Epithelial cell of esophagus (primary cell): ENCODE measurements at regions not wholly inside any gene's neighbourhood (a gene's known extent, or its start where the extent isn't known, plus 50 kb on each side); places are given as distances from the start of the nearest gene placed in this dataset.

Experiments
- DNase-seq: peaks from one replicate; pipeline ENCODE4 v3.0.0; 2010; ENCODE audit warnings: low read depth
- H3K4me3 ChIP-seq: 2 replicates; pipeline ENCODE4 v1.5.1; 2011; ENCODE audit warnings: mild to moderate bottlenecking, low read length, control low read depth
- TF ChIP-seq, protein P1 (sequence below): IDR thresholded peaks from 2 replicates; pipeline ENCODE4 v1.5.1; 2011; ENCODE audit warnings: low read depth, mild to moderate bottlenecking, low read length, control low read depth, inconsistent platforms; ENCODE audit not compliant: insufficient read depth; ENCODE audit errors: missing control alignments

DNA sequence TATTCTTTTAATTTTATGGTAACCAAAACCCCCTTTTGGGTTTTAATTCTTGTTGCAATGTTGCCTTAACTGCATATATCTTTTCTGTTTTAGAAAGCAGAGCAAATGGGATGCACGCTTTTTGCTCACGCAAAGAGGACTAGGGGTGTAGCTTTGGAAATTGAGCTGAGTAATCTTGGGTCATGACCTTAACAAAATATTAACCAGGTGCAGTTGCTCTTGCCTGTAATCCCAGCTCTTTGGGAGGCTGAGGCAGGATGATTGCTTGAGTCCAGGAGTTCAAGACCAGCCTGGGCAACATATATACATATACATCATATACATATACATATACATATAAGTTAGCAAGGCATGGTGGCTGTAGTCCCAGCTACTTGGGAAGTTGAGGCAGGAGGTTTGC is 172.9 kb upstream of the BMPER start:
- TF ChIP-seq, protein P1, sequence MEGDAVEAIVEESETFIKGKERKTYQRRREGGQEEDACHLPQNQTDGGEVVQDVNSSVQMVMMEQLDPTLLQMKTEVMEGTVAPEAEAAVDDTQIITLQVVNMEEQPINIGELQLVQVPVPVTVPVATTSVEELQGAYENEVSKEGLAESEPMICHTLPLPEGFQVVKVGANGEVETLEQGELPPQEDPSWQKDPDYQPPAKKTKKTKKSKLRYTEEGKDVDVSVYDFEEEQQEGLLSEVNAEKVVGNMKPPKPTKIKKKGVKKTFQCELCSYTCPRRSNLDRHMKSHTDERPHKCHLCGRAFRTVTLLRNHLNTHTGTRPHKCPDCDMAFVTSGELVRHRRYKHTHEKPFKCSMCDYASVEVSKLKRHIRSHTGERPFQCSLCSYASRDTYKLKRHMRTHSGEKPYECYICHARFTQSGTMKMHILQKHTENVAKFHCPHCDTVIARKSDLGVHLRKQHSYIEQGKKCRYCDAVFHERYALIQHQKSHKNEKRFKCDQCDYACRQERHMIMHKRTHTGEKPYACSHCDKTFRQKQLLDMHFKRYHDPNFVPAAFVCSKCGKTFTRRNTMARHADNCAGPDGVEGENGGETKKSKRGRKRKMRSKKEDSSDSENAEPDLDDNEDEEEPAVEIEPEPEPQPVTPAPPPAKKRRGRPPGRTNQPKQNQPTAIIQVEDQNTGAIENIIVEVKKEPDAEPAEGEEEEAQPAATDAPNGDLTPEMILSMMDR, result no peak
- H3K4me3 ChIP-seq, result no peak overlapping the region
- no peak for DNase-seq

DNA sequence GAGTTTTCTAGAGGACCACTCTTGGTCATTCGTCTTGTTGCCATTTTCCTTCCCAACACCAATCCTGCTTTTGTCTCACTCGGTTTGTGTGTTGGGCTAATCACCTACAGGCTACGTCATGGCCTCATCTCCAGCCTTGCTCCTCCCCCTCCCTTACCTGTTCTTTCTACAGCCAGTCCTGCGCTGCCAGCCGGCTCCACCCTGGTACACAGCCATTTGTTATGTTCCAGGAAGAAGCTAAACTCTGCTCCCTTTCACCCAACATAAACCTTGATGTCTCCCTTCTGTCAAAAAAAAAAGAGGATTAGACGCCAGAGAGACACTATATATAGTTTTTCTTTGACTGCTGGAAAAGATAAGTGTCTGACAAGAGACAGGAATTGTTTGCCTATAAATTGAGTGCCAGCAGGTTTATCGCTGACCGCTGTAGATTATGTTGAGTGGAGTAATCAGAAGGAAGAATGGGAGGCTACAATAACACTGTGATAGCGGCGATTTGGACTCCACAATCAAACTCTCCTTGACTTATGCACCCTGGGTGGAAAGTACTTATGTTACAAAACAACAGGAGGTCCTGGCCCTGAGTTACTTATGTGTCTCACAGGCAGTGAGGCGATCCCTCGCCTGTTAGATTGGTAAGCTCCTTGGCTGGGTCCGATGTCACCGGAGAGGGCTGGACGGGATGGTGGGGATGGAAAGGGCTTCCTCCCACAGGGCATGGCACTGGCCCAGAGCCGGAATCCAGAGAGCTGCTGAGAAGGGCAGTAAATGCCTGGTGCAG is 171.3 kb upstream of the BMPER start:
- no peak for DNase-seq
- TF ChIP-seq, protein P1, result no peak
- H3K4me3 ChIP-seq, result no peak overlapping the region

DNA sequence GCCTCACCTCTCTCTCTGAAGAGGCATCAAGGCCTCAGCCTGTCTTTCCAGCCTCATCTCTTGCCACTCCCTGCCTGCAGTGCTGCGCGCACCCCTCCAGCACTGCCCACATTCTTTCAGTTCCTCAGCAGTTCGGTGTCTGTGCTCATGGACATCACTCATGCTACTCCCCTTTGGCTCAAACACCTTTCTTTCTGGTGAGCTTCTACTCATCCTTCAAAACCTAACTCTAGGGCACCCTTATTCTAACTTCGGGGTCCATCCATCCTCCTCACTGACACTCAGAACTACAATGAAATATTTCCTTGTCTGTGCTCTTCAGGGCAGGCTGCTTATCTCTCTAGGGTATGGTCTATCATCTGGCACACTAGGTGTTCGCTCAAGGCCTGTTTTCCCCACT is 169.9 kb upstream of the BMPER start:
- TF ChIP-seq, protein P1, result no peak
- no peak overlapping the region for H3K4me3 ChIP-seq
- no peak for DNase-seq

DNA sequence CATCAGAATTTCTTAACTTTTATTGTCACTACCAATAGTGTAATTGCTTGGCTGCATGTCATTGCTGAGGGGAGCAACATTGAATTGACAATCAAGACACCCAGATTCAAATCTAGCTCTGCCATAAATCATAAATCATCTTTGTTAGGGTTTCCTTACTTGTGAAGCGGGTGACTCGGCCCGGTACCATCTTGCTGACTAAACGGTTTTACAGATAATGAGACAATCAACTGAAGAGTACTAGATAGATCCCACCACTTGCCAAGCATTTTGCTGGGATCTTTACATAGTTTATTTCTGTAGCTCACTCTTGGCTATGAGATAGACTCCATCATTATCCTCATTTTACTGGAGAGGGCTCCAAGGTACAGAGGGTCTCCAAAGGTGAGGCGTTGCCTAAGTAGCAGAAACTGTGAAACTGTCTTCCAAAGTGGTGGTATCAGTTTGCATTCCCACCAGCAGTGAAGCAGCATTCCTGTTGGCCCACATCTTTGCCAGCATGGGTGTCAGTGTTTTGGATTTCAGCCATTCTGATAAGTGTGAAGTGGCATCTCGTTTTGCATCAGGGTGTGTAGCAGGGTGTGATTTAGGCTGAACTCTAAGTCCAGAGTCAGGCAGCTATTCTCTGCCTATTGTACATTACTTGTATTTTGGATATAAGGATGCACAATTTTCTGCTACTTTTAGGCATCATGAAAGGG is 168.7 kb upstream of the BMPER start:
- DNase-seq, result no peak

DNA sequence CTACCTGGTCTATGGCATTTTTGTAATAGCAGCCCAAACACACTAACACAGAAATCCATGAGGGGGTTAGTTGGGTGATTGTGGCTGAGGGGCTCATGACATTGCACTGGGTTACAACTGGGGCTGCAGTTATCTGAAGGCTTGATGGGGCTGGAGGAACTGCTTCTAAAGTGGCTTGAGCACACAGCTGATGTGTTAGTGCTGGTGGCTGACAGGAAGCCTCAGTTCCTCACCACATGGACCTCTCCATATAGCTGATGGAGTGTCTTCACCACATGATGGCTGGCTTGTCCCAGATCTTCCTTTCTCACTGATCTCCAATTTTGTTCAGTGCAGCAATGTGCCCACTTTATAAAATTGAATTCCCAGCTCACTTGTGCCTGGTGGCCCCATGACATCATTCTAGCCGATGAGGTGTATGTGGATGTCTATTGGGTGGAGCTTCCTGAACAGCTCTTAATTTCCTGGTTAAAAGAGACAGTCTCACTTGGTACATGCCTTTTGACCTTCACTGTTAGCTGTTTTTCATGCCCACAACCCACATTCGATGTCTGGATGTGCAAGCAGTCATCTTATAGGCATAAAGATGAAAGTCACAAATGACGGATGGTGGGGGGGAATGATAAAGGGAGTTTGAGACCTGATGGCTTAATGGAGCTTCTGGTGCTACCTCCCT is 166.9 kb upstream of the BMPER start:
- no peak overlapping the region for H3K4me3 ChIP-seq
- DNase-seq, result no peak

More for the DNA sequence above, 168.7 kb upstream of the BMPER start:
- TF ChIP-seq, protein P1, result no peak
- no peak overlapping the region for H3K4me3 ChIP-seq

DNA sequence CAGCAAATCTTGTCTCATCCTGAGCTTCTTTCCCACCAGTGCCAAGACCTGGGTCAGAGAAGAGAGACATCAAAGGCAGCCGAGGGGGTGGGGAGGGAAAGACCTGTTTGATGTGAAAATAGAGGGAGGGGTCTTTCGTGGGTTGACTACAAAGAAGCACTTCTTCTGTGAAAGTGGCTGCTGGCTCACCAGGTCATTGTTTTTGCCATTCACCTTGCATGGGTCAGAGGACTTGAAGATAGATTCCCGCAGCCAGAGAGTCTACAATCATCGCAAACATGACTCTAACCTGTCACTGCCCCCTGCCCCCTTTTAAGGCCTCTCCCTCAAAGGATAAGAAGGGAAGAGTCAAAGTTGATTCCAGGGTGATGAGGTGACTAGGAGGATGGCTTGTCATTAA is 166.1 kb upstream of the BMPER start:
- TF ChIP-seq, protein P1, result no peak
- no peak overlapping the region for H3K4me3 ChIP-seq
- DNase-seq, result no peak

More for the DNA sequence above, 166.9 kb upstream of the BMPER start:
- TF ChIP-seq, protein P1, result no peak
